VCaP (cell line): ENCODE measurements at regions not wholly inside any gene's neighbourhood (a gene's known extent, or its start where the extent isn't known, plus 50 kb on each side); places are given as distances from the start of the nearest gene placed in this dataset.

Experiments
- H3K27ac ChIP-seq: fragments of 450-650 bp; 2 replicates; pipeline ENCODE4 v1.5.1; 2017
- TF ChIP-seq, protein P1 (sequence below): fragments of 450-650 bp; conservative IDR thresholded peaks from 2 replicates; pipeline ENCODE4 v1.5.1; 2017; ENCODE audit warnings: mild to moderate bottlenecking, moderate library complexity

DNA sequence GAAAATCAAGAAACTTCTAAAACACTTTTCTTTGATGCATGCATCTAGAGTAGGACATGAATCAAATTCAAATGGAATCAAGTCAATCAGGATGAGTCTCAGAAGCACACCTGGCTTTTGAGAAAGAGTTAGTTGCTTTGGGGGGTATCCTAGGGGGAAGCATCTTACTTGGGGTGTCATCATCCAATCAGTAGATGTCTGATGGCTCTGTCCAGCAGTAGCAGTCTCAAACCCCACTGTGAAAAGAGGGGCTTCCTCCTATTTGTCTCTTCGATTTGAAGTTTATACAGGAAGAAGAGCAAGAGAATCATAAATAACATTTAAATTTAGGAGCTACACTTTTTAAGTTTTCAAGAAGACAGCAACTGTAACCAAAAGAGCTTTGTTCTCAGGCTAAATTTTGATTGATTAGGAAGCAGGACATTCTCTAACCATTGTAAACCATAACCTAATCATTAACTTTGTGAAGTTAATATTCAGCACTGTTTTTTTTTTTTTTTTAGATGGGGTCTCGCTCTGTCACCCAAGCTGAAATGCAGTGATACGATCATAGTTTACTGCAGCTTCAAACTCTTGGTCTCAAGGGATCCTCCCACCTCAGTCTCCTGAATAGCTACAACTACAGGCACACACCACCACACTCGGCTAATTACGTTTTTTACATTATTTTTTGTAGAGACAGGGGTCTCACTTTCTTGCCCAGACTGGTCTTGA lies 614.7 kb downstream of the CSNK1G3 start:
- no peak overlapping the region; the same call in 1 of the 2 replicates for H3K27ac ChIP-seq
- TF ChIP-seq, protein P1, sequence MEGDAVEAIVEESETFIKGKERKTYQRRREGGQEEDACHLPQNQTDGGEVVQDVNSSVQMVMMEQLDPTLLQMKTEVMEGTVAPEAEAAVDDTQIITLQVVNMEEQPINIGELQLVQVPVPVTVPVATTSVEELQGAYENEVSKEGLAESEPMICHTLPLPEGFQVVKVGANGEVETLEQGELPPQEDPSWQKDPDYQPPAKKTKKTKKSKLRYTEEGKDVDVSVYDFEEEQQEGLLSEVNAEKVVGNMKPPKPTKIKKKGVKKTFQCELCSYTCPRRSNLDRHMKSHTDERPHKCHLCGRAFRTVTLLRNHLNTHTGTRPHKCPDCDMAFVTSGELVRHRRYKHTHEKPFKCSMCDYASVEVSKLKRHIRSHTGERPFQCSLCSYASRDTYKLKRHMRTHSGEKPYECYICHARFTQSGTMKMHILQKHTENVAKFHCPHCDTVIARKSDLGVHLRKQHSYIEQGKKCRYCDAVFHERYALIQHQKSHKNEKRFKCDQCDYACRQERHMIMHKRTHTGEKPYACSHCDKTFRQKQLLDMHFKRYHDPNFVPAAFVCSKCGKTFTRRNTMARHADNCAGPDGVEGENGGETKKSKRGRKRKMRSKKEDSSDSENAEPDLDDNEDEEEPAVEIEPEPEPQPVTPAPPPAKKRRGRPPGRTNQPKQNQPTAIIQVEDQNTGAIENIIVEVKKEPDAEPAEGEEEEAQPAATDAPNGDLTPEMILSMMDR, result no peak

DNA sequence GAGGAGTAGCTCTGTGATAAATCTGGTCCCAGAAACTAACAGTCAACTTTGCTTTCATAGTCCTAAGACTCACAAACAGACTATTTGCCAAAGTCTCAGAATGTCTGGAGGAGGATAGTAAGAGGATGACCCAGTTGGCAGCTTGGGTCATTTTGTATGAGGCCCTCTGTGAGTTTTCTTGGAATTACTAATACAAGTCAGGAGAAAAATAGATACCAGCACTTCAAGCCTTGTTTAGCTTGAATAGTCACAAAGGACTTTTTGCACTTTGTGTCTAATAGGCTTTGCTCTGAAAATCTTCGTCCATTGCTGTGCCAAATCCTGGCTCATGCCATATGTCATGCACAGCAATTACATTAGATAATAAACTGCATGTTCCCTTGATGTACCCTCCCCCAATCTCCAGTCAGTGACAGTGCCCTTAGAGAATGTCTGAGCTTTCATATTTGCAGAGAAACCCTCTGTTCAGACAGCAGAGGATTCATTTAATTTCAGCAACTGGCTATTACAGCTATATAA lies 612.8 kb downstream of the CSNK1G3 start:
- TF ChIP-seq, protein P1, result no peak

DNA sequence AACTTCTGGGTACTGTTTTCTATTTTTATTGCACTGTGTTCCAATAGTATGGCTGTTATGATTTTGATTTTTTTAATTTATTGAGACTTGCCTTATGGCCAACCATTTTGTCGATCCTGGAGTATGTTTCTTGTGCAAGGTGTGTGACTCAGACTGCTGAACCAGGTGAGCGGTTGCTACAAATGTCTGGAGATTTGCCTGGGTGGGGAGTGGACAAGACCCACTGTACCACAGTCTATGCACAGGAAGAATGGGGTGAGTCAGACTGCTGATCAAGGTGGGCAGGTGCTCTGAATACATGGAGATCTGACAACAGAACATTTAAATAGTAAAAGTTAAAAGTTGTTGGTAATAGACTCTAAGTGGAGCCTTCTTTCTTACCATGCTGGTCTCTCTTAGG lies 609.2 kb downstream of the CSNK1G3 start:
- TF ChIP-seq, protein P1, result no peak
- no peak overlapping the region for H3K27ac ChIP-seq

More for the DNA sequence above, 612.8 kb downstream of the CSNK1G3 start:
- no peak overlapping the region for H3K27ac ChIP-seq

DNA sequence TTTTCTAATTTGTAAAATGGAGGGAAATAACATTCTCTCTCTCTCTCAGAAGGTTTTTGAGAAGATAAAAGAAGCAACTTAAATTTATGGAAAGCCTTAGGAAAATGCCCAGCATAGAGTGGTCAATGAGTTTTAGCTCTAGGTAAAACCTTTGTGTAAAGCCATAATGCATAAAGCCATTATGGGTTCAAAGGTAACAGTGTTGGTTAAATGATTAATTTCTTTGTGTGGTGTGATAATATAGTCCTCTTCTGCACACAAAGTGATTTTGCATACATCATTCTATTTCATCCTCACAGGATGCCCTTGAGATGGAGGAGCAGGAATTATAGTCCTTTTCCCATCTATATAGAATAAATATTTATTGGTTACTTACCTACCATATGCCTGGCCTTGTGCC lies 602.9 kb downstream of the CSNK1G3 start:
- H3K27ac ChIP-seq, result no peak overlapping the region
- TF ChIP-seq, protein P1, result no peak

DNA sequence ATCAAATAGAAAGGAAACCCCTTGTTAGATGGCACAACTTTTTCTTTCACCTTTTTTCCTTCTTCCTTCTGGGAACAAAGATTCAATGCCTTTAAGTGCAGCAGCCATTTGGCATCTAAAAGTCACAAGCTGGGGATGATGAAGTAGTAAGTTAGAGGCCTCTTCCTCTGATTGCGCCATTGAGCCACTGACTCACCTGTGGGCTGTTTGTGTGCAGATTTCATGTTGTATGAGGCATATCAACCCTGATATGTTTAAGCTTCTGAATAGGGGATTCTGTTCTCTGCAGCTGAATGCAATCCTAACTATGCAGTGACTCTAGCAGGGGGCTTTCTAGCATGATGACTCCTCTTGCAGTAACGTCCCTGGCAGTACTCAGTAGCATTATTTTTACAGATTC lies 599.9 kb downstream of the CSNK1G3 start:
- no peak overlapping the region for H3K27ac ChIP-seq
- TF ChIP-seq, protein P1, result no peak

DNA sequence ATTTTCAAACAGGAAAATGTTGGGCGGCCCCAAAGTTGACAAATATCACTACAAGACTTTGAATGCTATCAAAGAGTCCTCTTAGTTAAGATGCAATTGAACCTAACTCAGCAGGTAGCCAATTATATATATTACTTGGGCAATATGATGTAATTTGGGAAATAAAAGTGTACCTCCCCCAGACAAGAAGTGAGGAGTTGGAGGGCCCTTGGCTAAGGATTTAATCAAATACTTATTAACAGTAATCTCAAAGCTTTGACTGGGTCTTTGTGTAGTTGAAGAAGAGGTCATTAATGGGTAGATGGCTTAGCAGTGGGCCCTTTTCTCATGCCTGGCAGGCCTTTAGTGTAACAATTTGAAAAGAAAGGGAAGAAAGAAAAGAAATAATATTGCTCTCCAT lies 599.0 kb downstream of the CSNK1G3 start:
- TF ChIP-seq, protein P1, result no peak
- no peak overlapping the region for H3K27ac ChIP-seq

DNA sequence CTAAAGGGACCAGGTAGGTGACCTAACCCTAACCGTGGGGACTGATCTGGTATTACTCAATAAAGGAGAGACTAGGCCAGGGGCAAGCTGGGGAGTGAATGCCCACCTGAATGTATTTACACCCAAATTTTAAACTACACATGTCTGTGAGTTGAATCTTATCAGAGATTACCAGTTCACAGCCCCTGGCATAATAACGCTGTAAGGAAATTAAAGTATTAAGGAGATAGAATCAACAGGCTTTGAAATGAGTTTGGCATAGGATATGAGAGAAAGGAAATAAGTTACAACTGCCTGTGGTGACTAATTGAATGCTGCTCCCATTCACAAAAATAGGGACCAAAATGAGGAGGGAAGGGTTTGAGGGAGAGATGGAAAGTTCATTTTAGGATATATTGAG lies 593.3 kb downstream of the CSNK1G3 start:
- no peak overlapping the region for H3K27ac ChIP-seq
- TF ChIP-seq, protein P1, result no peak
